DMS53 treated with DMSO at 0.1 percent for 48 hours (cell line): ENCODE measurements at regions not wholly inside any gene's neighbourhood (a gene's known extent, or its start where the extent isn't known, plus 50 kb on each side); places are given as distances from the start of the nearest gene placed in this dataset.
"Not testable (repeated sequence)": the region's sequence is repeated elsewhere in the genome, so short reads cannot be mapped to it uniquely, and the experiment has no call there.

ENCODE experiments used
- DNase-seq: peaks from one replicate; lab custom pipeline; 2025; ENCODE audit not compliant: unreplicated experiment; lab: John Stamatoyannopoulos, UW

- no peak for DNase-seq
These were observed 238.5 kb upstream of the ROBO1 start for GRCh38 chr3:80006315-80006714.

GRCh38 chr3:80000022-80000421 lies 232.2 kb upstream of the ROBO1 start:
- no peak for DNase-seq

GRCh38 chr3:79994397-79994796 lies 226.6 kb upstream of the ROBO1 start:
- DNase-seq = no peak

- DNase-seq = no peak
These were observed 218.5 kb upstream of the ROBO1 start for GRCh38 chr3:79986338-79986737.

GRCh38 chr3:79985816-79986215 lies 218.0 kb upstream of the ROBO1 start:
- DNase-seq = no peak

- no peak for DNase-seq
These were observed 215.3 kb upstream of the ROBO1 start for GRCh38 chr3:79983118-79983517.

- no peak for DNase-seq
These were observed 212.2 kb upstream of the ROBO1 start for GRCh38 chr3:79979990-79980389.

- DNase-seq = no peak
These were observed 208.7 kb upstream of the ROBO1 start for GRCh38 chr3:79976466-79976865.

- DNase-seq = no peak
These were observed 206.3 kb upstream of the ROBO1 start for GRCh38 chr3:79973917-79974595.

GRCh38 chr3:79973482-79973881 lies 205.7 kb upstream of the ROBO1 start:
- DNase-seq = no peak

GRCh38 chr3:79968418-79968817 lies 200.6 kb upstream of the ROBO1 start:
- DNase-seq = no peak

GRCh38 chr3:79960594-79960993 lies 192.8 kb upstream of the ROBO1 start:
- DNase-seq = no peak

GRCh38 chr3:79957066-79957465 lies 189.3 kb upstream of the ROBO1 start:
- no peak for DNase-seq

- no peak for DNase-seq
These were observed 187.0 kb upstream of the ROBO1 start for GRCh38 chr3:79954756-79955155.

GRCh38 chr3:79953591-79954101 lies 185.8 kb upstream of the ROBO1 start:
- no peak for DNase-seq

GRCh38 chr3:79951426-79951825 lies 183.6 kb upstream of the ROBO1 start:
- DNase-seq = not testable (repeated sequence)

GRCh38 chr3:79947957-79948356 lies 180.2 kb upstream of the ROBO1 start:
- DNase-seq = no peak

GRCh38 chr3:79947469-79947868 lies 179.7 kb upstream of the ROBO1 start:
- no peak for DNase-seq

- DNase-seq = no peak
These were observed 169.8 kb upstream of the ROBO1 start for GRCh38 chr3:79937567-79937966.

GRCh38 chr3:79930196-79930595 lies 162.4 kb upstream of the ROBO1 start:
- no peak for DNase-seq

GRCh38 chr3:79928687-79929408 lies 161.1 kb upstream of the ROBO1 start:
- DNase-seq = no peak

- no peak for DNase-seq
These were observed 158.7 kb upstream of the ROBO1 start for GRCh38 chr3:79926522-79926921.

- no peak for DNase-seq
These were observed 154.8 kb upstream of the ROBO1 start for GRCh38 chr3:79922633-79923032.
